Lower leg skin (tissue), 4 donors: ENCODE measurements at regions not wholly inside any gene's neighbourhood (a gene's known extent, or its start where the extent isn't known, plus 50 kb on each side); places are given as distances from the start of the nearest gene placed in this dataset.
"Not testable (repeated sequence)": the region's sequence is repeated elsewhere in the genome, so short reads cannot be mapped to it uniquely, and the experiment has no call there.

Experiments used
- DNase-seq, 2 donors: peaks; one replicate each; pipeline ENCODE4 v3.0.0-alpha.2; 2019; ENCODE audit warnings: low spot score in 2 of 2
- H3K4me3 ChIP-seq: fragments of 200-600 bp; sonication (generic); 2 replicates; pipeline ENCODE4 v1.5.1; 2017; ENCODE audit warnings: mild to moderate bottlenecking, low read depth; ENCODE audit not compliant: poor library complexity, severe bottlenecking
- POLR2A ChIP-seq, 2 donors: fragments of 450-650 bp; IDR thresholded peaks; one replicate each; pipeline ENCODE4 v1.6.1; 2016 to 2017; ENCODE audit warnings: antibody characterized with exemption in 2 of 2, mild to moderate bottlenecking in 1 of 2, moderate library complexity in 1 of 2
- WGBS, 2 donors: methylation state at CpG; one replicate each; pipeline ENCODE4 v1.1.5; 2018; 5-methylcytosine and 5-hydroxymethylcytosine counted together
- intact Hi-C: fragments of 100-400 bp; cut with DNase I; formaldehyde crosslinking; loops from one replicate; pipeline ENCODE4 v1.15.0; 2023; ENCODE audit warnings: low total_unique reads
- TF ChIP-seq, protein P1 (sequence below), 3 donors: fragments of 450-650 bp; IDR thresholded peaks; one replicate each; pipeline ENCODE4 v1.5.1; 2016; ENCODE audit warnings: antibody characterized with exemption in 3 of 3, mild to moderate bottlenecking in 3 of 3, moderate library complexity in 2 of 3

DNA sequence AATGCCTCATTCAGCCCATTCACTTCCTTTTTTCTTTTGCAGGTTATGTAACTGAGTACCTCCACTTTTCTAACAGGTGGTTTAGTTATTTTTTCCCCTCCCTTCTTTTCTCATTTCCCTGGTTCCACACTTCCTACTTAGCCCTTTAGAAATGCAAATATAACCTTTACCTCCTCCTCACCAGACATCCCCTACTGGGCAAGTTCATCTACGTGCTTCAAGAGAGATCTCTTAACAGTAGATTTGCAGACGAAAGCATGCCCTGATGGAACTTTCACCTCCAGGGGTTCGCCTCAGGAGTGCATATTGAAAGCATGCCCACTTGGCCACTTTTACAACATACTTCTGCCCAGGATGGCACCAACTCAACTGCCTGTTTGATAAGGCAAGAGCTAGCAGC lies 314.1 kb upstream of the LRRC3B start:
- WGBS, 2 donors: 69 to 76% methylated on average over 3 of the region's 3 CpGs
- H3K4me3 ChIP-seq: no peak overlapping the region
- TF ChIP-seq POLR2A (IDR thresholded peaks at IDR 0.05): no peak
- TF ChIP-seq, protein P1, sequence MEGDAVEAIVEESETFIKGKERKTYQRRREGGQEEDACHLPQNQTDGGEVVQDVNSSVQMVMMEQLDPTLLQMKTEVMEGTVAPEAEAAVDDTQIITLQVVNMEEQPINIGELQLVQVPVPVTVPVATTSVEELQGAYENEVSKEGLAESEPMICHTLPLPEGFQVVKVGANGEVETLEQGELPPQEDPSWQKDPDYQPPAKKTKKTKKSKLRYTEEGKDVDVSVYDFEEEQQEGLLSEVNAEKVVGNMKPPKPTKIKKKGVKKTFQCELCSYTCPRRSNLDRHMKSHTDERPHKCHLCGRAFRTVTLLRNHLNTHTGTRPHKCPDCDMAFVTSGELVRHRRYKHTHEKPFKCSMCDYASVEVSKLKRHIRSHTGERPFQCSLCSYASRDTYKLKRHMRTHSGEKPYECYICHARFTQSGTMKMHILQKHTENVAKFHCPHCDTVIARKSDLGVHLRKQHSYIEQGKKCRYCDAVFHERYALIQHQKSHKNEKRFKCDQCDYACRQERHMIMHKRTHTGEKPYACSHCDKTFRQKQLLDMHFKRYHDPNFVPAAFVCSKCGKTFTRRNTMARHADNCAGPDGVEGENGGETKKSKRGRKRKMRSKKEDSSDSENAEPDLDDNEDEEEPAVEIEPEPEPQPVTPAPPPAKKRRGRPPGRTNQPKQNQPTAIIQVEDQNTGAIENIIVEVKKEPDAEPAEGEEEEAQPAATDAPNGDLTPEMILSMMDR (IDR thresholded peaks at IDR 0.05): no peak
- no peak for DNase-seq
- intact Hi-C loops: no loop called here

DNA sequence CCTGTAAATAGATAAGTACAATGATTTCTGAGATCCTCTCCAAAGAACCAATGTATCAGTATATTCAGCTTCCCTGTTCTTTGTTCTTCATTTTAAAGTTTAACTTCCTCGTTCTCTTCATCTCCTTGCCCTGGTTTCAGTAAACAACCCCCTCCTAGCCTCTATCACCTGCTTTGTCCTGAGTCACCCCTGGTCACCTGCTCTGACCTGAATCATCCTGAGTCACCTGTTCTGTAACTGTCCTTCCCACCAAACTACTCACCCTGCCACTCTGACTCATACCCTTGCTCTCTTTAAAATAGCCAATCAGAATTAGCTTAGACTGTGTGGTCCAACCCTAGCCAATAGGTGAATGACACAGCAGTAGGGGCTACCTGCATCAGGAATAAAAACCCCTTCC lies 313.0 kb upstream of the LRRC3B start:
- H3K4me3 ChIP-seq, intact Hi-C loops, DNase-seq: not testable (repeated sequence)
- WGBS, 2 donors: 85 to 92% methylated on average over 1 of the region's 1 CpG

DNA sequence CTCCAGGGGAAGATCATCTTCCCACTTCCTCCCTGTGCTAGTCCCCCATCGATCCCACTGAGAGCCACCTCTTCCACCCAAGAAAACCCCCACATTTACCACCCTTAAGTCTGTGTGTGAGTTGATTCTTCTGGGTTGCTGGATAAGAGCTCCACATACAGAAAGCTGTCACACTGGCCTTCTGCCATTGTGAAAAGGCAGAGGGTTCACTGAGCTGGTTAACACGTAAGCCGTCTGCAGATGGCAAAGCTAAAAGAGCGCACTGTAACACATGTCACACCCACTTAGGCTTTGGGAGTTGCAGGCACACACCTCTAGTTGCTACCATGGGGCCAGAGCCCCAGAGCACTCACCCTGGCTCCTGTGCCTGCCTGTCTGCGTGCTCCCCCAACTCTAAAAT lies 309.8 kb upstream of the LRRC3B start:
- 89 to 90% methylated on average over 5 of the region's 5 CpGs for WGBS, 2 donors
- intact Hi-C loops: no loop called here
- H3K4me3 ChIP-seq: no peak overlapping the region
- TF ChIP-seq POLR2A (IDR thresholded peaks at IDR 0.05): no peak
- TF ChIP-seq, protein P1 (IDR thresholded peaks at IDR 0.05): no peak
- no peak for DNase-seq

DNA sequence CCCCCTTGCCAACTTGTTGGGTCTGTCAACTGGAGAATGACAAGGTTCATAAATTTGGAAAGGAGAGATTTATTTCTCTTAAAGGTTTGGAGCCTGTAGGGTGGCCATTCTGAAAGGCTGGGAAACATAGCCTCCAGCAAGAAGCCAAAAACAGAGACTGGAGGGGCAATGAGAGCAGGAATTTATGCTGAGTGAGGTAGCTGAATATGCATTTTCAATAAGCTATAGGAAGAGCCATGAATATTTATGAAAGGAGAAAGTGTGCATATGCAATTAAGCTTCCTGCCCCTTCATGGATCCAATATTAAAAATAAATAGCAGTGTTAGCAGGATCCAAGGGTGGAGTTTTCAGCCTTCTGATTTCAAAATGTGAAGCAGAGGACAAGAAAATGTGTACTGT lies 306.1 kb upstream of the LRRC3B start:
- intact Hi-C loops: no loop called here
- H3K4me3 ChIP-seq: no peak overlapping the region
- no peak for DNase-seq
- TF ChIP-seq POLR2A (IDR thresholded peaks at IDR 0.05): no peak
- TF ChIP-seq, protein P1 (IDR thresholded peaks at IDR 0.05): no peak

DNA sequence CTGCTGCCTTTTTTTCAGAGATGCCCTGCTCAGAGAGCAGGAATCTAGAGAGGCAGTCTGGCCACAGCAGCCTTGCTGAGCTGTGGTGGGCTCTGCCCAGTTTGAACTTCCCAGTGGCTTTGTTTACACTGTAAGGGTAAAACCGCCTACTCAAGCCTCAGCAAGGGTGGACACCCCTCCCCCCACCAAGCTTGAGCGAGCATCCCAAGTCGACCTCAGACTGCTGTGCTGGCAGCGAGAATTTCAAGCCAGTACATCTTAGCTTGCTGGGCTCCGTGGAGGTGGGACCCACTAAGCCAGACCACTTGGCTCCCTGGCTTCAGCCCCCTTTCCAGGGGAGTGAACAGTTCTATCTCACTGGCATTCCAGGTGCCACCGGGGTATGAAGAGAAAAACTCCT lies 298.8 kb upstream of the LRRC3B start:
- DNase-seq, intact Hi-C loops, H3K4me3 ChIP-seq: not testable (repeated sequence)
- WGBS, 2 donors: 58 to 73% methylated on average over 4 to 6 of the region's 6 CpGs

DNA sequence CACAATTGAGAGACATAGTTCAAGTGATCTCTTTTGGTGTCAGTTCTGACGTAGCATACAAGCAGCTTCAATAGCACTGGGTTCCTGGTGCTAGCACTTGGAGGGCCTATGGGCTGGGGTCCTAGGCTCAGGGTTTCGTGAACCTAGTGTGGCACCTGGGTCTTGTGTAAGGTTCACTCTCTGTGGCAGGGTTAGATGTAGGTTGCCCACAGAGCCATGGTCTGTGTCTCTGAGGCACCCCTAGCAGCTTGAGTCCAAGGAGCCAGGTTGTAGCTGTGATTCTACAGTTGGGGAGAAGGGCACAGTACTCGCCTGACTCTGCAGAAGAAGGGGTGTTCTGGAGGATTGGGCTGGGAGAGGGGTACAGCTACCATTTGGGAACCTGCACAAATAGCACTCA lies 282.6 kb upstream of the LRRC3B start:
- WGBS, 2 donors: 81 to 86% methylated on average over 3 of the region's 3 CpGs
- intact Hi-C loops: no loop called here
- no peak overlapping the region for H3K4me3 ChIP-seq
- no peak for DNase-seq
- TF ChIP-seq, protein P1 (IDR thresholded peaks at IDR 0.05): no peak
- no peak for TF ChIP-seq POLR2A (IDR thresholded peaks at IDR 0.05)

DNA sequence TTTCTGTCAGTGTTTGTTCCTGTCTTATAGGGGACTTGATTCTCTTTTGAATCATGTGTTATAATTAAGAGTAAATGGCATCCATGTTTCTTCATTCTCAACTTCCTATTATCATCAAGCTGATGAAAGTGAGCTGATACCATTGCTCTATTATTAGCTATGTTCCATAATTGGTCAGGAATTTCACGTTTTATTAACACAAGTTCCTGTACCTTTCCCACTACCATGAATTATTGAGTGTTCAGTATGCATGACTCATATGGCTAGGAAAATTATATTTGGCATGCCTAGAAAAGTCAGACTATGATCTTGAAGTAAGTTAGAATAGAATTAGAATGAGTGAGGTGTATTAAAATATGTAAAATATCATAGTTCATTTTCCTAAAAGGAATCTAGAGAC lies 278.9 kb upstream of the LRRC3B start:
- 43 to 49% methylated on average over 1 of the region's 1 CpG for WGBS, 2 donors
- no peak for DNase-seq
- intact Hi-C loops: no loop called here
- TF ChIP-seq, protein P1 (IDR thresholded peaks at IDR 0.05): no peak
- no peak for TF ChIP-seq POLR2A (IDR thresholded peaks at IDR 0.05)
- H3K4me3 ChIP-seq: no peak overlapping the region
